Mesendoderm (in vitro differentiated cells): ENCODE measurements at regions not wholly inside any gene's neighbourhood (a gene's known extent, or its start where the extent isn't known, plus 50 kb on each side); places are given as distances from the start of the nearest gene placed in this dataset.

ENCODE experiments used
- DNase-seq: peaks from one replicate; pipeline ENCODE4 v3.0.0; 2013
- H2AK5ac ChIP-seq: 2 replicates; pipeline ENCODE4 v1.6.1; 2013; ENCODE audit warnings: low read length, inconsistent platforms
- H2BK120ac ChIP-seq: 2 replicates; pipeline ENCODE4 v1.6.1; 2013; ENCODE audit warnings: low read depth, mild to moderate bottlenecking, low read length, moderate library complexity, mixed read lengths
- H2BK15ac ChIP-seq: replicated peaks from 2 replicates; pipeline ENCODE4 v1.6.1; 2013; ENCODE audit warnings: low read depth, mild to moderate bottlenecking, moderate library complexity
- H2BK5ac ChIP-seq: 2 replicates; pipeline ENCODE4 v1.6.1; 2013; ENCODE audit warnings: low read length, inconsistent platforms
- H3K18ac ChIP-seq: 2 replicates; pipeline ENCODE4 v1.6.1; 2013; ENCODE audit warnings: mild to moderate bottlenecking, low read length, mixed read lengths
- H3K23ac ChIP-seq: one replicate; pipeline ENCODE4 v1.6.1; 2013; ENCODE audit warnings: low read length
- H3K27ac ChIP-seq: 2 replicates; pipeline ENCODE4 v1.5.1; 2013; ENCODE audit warnings: low read depth, mild to moderate bottlenecking, inconsistent platforms, low read length, moderate library complexity
- H3K27me3 ChIP-seq: 2 replicates; pipeline ENCODE4 v1.6.1; 2013; ENCODE audit warnings: low read length, control low read depth, mild to moderate bottlenecking, inconsistent platforms; ENCODE audit not compliant: insufficient read depth, poor library complexity
- H3K36me3 ChIP-seq: 2 replicates; pipeline ENCODE4 v1.6.1; 2013; ENCODE audit warnings: low read length, inconsistent platforms; ENCODE audit not compliant: control insufficient read depth, insufficient read depth
- H3K4ac ChIP-seq: one replicate; pipeline ENCODE4 v1.6.1; 2013; ENCODE audit warnings: low read depth, mild to moderate bottlenecking, low read length, moderate library complexity
- H3K4me1 ChIP-seq: 2 replicates; pipeline ENCODE4 v1.6.1; 2013; ENCODE audit warnings: low read depth, low read length, inconsistent platforms; ENCODE audit not compliant: control insufficient read depth
- H3K4me2 ChIP-seq: 2 replicates; pipeline ENCODE4 v1.6.1; 2013; ENCODE audit warnings: low read length
- H3K4me3 ChIP-seq: 2 replicates; pipeline ENCODE4 v1.5.1; 2013; ENCODE audit warnings: mild to moderate bottlenecking, low read length
- H3K56ac ChIP-seq: one replicate; pipeline ENCODE4 v1.6.1; 2013; ENCODE audit warnings: low read length
- H3K79me1 ChIP-seq: 2 replicates; pipeline ENCODE4 v1.6.1; 2013; ENCODE audit warnings: low read length, inconsistent platforms
- H3K79me2 ChIP-seq: 2 replicates; pipeline ENCODE4 v1.6.1; 2013; ENCODE audit warnings: mild to moderate bottlenecking, low read length; ENCODE audit not compliant: control insufficient read depth, insufficient read depth
- H3K9ac ChIP-seq: 2 replicates; pipeline ENCODE4 v1.6.1; 2013; ENCODE audit warnings: low read length, inconsistent platforms
- H4K5ac ChIP-seq: one replicate; pipeline ENCODE4 v1.6.1; 2013; ENCODE audit warnings: low read length
- H4K8ac ChIP-seq: one replicate; pipeline ENCODE4 v1.6.1; 2013; ENCODE audit warnings: low read depth, mild to moderate bottlenecking, control low read depth, low read length, moderate library complexity
- WGBS: extraction: QIAGEN DNeasy Blood & Tissue Kit; methylation state at CpG from one replicate; pipeline ENCODE4 v1.1.7; 2013; ENCODE audit warnings: low lambda C conversion rate, missing lambda C conversion rate; ENCODE audit not compliant: insufficient coverage; ENCODE audit errors: extremely low coverage; 5-methylcytosine and 5-hydroxymethylcytosine counted together

DNA sequence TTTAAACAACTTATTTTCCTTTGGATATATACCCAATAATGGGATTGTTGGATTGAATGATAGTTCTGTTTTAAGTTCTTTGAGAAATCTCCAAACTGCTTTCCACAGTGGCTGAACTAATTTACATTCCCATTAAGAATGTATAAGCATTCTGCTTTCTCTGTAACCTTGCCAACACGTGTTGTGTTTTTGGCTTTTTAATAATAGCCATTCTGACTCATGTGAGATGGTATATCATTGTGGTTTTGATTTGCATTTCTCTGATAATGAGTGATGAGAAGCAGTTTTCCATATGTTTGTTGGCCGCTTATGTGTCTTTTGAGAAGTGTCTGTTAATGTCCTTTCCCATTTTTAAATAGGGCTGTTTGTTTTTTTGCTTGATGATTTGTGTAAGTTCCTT, 155.6 kb upstream of the PITX2 start:
- Histone ChIP-seq H3K4me1 (no peaks in the 10 kb centered on the region), H3K56ac (no peak overlapping the region), H3K36me3 (no peaks in the 10 kb centered on the region), H2BK5ac (no peak overlapping the region), H4K5ac (no peak overlapping the region), H3K4me3 (no peak overlapping the region), H3K27ac (no peak overlapping the region), H3K9ac (no peak overlapping the region), H4K8ac (no peak overlapping the region), H3K27me3 (no peaks in the 10 kb centered on the region), H3K79me2 (no peaks in the 10 kb centered on the region), H3K18ac (no peak overlapping the region), H3K4me2 (no peak overlapping the region), H3K23ac (no peak overlapping the region), H3K79me1 (no peaks in the 10 kb centered on the region), H2BK15ac (no peak overlapping the region), H3K4ac (no peak overlapping the region), H2AK5ac (no peak overlapping the region), H2BK120ac (no peak overlapping the region)
- no peak for DNase-seq
- WGBS = no CpG with 5 or more reads among the region's 2 CpGs

DNA sequence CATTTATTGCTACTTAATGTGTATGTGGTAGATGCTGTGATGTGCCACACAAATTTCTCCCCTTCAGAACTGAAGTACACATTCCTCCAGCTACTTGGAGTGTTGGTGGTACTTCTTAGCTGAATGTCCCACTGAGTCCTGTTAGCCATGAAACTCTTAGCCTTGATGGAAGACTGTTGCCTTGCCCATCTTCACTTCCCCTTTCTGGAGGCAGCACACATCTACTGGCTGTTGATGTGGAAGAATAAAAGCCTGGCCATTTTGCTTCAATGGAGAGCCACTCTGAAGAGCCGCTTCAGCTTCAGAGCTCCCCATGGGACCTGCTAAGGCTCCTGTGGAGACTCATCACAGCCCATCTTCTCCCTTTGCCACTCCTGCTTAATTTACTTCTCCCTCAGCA, 157.7 kb upstream of the PITX2 start:
- Histone ChIP-seq H2AK5ac (no peak overlapping the region), H2BK5ac (no peak overlapping the region), H3K79me2 (no peaks in the 10 kb centered on the region), H3K56ac (no peak overlapping the region), H3K18ac (no peak overlapping the region), H3K4me3 (no peak overlapping the region), H3K36me3 (no peaks in the 10 kb centered on the region), H3K4me2 (no peak overlapping the region), H3K27me3 (no peaks in the 10 kb centered on the region), H4K8ac (no peak overlapping the region), H2BK15ac (no peak overlapping the region), H2BK120ac (no peak overlapping the region), H3K4ac (no peak overlapping the region), H3K79me1 (no peaks in the 10 kb centered on the region), H3K27ac (no peak overlapping the region), H3K23ac (no peak overlapping the region), H3K9ac (no peak overlapping the region), H3K4me1 (no peaks in the 10 kb centered on the region), H4K5ac (no peak overlapping the region)
- DNase-seq = no peak
- WGBS = no CpG with 5 or more reads among the region's 1 CpG

DNA sequence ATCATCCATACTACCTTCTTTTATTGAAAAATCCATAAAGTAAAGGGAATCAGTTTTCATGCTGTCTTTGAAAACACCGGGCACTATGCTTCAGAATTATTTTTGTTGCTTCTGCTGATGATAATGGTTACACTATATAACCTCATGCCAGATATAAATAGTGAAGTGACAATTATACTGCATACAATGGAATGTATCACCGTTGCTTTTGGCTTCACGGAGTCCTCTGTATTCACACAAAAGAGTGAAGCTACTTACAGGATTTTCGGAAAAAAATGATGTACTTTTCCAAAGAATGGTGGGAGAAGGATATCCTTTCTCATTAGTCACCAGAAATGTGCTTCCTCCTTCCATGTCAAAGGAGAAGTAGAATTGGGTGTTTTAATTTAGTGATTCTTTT, 159.1 kb upstream of the PITX2 start:
- Histone ChIP-seq H3K9ac (no peak overlapping the region), H2BK5ac (no peak overlapping the region), H2BK15ac (no peak overlapping the region), H3K4me1 (no peaks in the 10 kb centered on the region), H3K36me3 (no peaks in the 10 kb centered on the region), H3K4ac (no peak overlapping the region), H3K4me2 (no peak overlapping the region), H3K23ac (no peak overlapping the region), H2AK5ac (no peak overlapping the region), H4K5ac (no peak overlapping the region), H3K79me2 (no peaks in the 10 kb centered on the region), H3K27ac (no peak overlapping the region), H3K4me3 (no peak overlapping the region), H4K8ac (no peak overlapping the region), H3K56ac (no peak overlapping the region), H2BK120ac (no peak overlapping the region), H3K79me1 (no peaks in the 10 kb centered on the region), H3K27me3 (no peaks in the 10 kb centered on the region), H3K18ac (no peak overlapping the region)
- no CpG with 5 or more reads among the region's 4 CpGs for WGBS
- no peak for DNase-seq

DNA sequence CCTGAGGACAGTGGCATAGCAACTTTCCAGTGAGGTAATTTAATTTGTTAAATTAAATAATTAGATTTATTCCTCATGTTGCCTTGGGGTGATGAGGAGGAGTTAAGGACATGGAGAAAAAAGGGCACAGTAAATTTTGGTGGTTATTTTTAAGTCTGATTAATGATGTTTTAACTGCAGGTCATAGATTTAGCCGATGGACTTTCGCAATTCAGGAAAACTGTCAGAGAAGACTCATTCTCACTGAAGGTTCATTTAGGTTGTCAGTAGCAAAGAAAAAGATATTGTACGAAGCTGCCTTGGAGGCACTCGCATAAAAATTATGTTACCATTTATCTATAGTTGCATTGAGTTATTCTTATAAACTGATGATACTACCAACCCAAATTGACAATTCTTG, 164.2 kb upstream of the PITX2 start:
- Histone ChIP-seq H3K23ac (no peak overlapping the region), H3K4me1 (no peaks in the 10 kb centered on the region), H3K56ac (no peak overlapping the region), H3K4ac (no peak overlapping the region), H3K79me1 (no peaks in the 10 kb centered on the region), H3K36me3 (no peaks in the 10 kb centered on the region), H3K4me2 (no peak overlapping the region), H3K4me3 (no peak overlapping the region), H2BK120ac (no peak overlapping the region), H2BK15ac (no peak overlapping the region), H4K8ac (no peak overlapping the region), H3K27ac (no peak overlapping the region), H4K5ac (no peak overlapping the region), H2BK5ac (no peak overlapping the region), H2AK5ac (no peak overlapping the region), H3K18ac (no peak overlapping the region), H3K9ac (no peak overlapping the region), H3K27me3 (no peaks in the 10 kb centered on the region), H3K79me2 (no peaks in the 10 kb centered on the region)
- no CpG with 5 or more reads among the region's 4 CpGs for whole genome bisulfite sequencing
- DNase-seq = no peak

DNA sequence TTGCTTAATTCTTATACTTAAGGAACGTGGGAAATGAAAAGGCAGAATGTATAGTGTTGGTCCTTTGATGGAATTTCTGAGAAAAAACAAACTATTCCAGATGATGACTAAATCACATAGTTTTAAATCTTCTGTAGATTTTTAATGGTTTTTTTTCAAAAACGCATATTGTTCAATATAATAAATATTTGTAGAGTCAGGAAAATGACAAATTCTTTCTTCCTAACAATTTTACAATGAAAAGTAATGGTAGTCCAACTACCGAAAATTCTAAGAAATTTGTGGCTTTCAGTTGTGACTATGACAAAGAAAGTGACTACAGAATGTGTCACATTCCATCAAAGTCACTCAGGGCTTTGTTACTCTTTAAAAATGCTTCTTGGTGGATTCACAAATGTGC, 164.8 kb upstream of the PITX2 start:
- no peak overlapping the region for H4K5ac ChIP-seq
- H2BK120ac ChIP-seq = no peak overlapping the region
- no peak overlapping the region for H3K4ac ChIP-seq
- H3K56ac ChIP-seq = no peak overlapping the region
- H3K4me1 ChIP-seq = peaks cover 2% of the 10 kb centered on the region
- no peak overlapping the region for H3K27ac ChIP-seq
- no peak overlapping the region for H3K9ac ChIP-seq
- H3K18ac ChIP-seq = no peak overlapping the region
- H3K4me3 ChIP-seq = no peak overlapping the region
- no peak overlapping the region for H2BK5ac ChIP-seq
- no peak for DNase-seq
- no peak overlapping the region for H3K23ac ChIP-seq
- H3K79me2 ChIP-seq = no peaks in the 10 kb centered on the region
- H3K36me3 ChIP-seq = no peaks in the 10 kb centered on the region
- H3K79me1 ChIP-seq = no peaks in the 10 kb centered on the region
- H3K27me3 ChIP-seq = no peaks in the 10 kb centered on the region
- H2AK5ac ChIP-seq = no peak overlapping the region
- WGBS = no CpG with 5 or more reads among the region's 3 CpGs
- H4K8ac ChIP-seq = no peak overlapping the region
- no peak overlapping the region for H2BK15ac ChIP-seq
- no peak overlapping the region for H3K4me2 ChIP-seq

DNA sequence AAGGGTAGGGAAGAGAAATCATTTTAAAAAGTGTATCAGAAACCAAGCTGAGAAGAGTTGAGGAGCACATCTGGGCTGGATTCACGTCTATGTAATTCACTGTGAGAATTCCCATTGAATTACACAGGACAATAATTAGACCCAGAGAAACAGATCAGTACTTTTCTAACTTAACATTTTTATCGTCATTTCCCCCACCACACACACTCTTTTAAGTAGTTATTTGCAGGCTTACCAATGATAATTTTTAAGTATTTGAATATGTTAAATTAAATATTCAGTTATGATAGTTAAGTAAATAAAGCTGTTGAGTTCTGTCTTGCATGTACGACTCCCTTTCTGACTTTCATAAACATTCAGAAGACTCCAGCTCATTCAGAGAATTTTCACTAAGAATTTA, 165.4 kb upstream of the PITX2 start:
- Histone ChIP-seq H3K56ac (no peak overlapping the region), H3K27ac (no peak overlapping the region), H4K5ac (no peak overlapping the region), H3K79me2 (no peaks in the 10 kb centered on the region), H3K36me3 (no peaks in the 10 kb centered on the region), H2BK15ac (no peak overlapping the region), H4K8ac (no peak overlapping the region), H3K23ac (no peak overlapping the region), H3K4ac (no peak overlapping the region), H3K4me3 (no peak overlapping the region), H3K4me2 (no peak overlapping the region), H2AK5ac (no peak overlapping the region), H3K79me1 (no peaks in the 10 kb centered on the region), H2BK5ac (no peak overlapping the region), H3K9ac (no peak overlapping the region), H3K18ac (no peak overlapping the region), H3K27me3 (no peaks in the 10 kb centered on the region), H3K4me1 (peaks cover 2% of the 10 kb centered on the region), H2BK120ac (no peak overlapping the region)
- WGBS = no CpG with 5 or more reads among the region's 3 CpGs
- no peak for DNase-seq
